ENCODE measurements at regions not wholly inside any gene's neighbourhood (a gene's known extent, or its start where the extent isn't known, plus 50 kb on each side); places are given as distances from the start of the nearest gene placed in this dataset.

- no peaks in the 10 kb centered on the region for H3K36me3 ChIP-seq (ENCODE audit: insufficient read depth, insufficient read length, low read length)
- TF ChIP-seq YY1 (IDR thresholded peaks at IDR 0.05; ENCODE audit: insufficient read depth, insufficient read length) (no peak), SUZ12 (IDR thresholded peaks at IDR 0.05; ENCODE audit: extremely low read depth, insufficient read depth, insufficient read length) (no peak), ZNF274 (IDR thresholded peaks at IDR 0.05; ENCODE audit: low read depth, low read length) (no peak)
- DNase-seq (ENCODE audit: low read depth, low spot score): no peak
- H3K4me3 ChIP-seq (ENCODE audit: insufficient read length, low read depth): no peak overlapping the region
- no peaks in the 10 kb centered on the region for H3K4me1 ChIP-seq (ENCODE audit: insufficient read depth, insufficient read length)
- no peak overlapping the region for H3K9ac ChIP-seq (ENCODE audit: insufficient read length, low read depth)
- H3K27me3 ChIP-seq (ENCODE audit: insufficient read depth, insufficient read length): no peaks in the 10 kb centered on the region
- no peaks in the 10 kb centered on the region for H3K9me3 ChIP-seq (ENCODE audit: insufficient read depth, low read length)
Measured at GRCh38 chr4:13928214-13928613, 300.7 kb upstream of the BOD1L1 start.

GRCh38 chr4:13930155-13930554, 302.6 kb upstream of the BOD1L1 start:
- Histone ChIP-seq H3K4me1 (ENCODE audit: insufficient read depth, insufficient read length) (no peaks in the 10 kb centered on the region), H3K9ac (ENCODE audit: insufficient read length, low read depth) (no peak overlapping the region), H3K36me3 (ENCODE audit: insufficient read depth, insufficient read length, low read length) (no peaks in the 10 kb centered on the region), H3K27me3 (ENCODE audit: insufficient read depth, insufficient read length) (no peaks in the 10 kb centered on the region), H3K4me3 (ENCODE audit: insufficient read length, low read depth) (no peak overlapping the region), H3K9me3 (ENCODE audit: insufficient read depth, low read length) (no peaks in the 10 kb centered on the region)
- no peak for TF ChIP-seq ZNF274 (IDR thresholded peaks at IDR 0.05; ENCODE audit: low read depth, low read length)
- TF ChIP-seq YY1 (IDR thresholded peaks at IDR 0.05; ENCODE audit: insufficient read depth, insufficient read length): no peak
- TF ChIP-seq SUZ12 (IDR thresholded peaks at IDR 0.05; ENCODE audit: extremely low read depth, insufficient read depth, insufficient read length): no peak
- DNase-seq (ENCODE audit: low read depth, low spot score): no peak

- no peak for DNase-seq (ENCODE audit: low read depth, low spot score)
- no peak overlapping the region for H3K9ac ChIP-seq (ENCODE audit: insufficient read length, low read depth)
- no peaks in the 10 kb centered on the region for H3K9me3 ChIP-seq (ENCODE audit: insufficient read depth, low read length)
- TF ChIP-seq ZNF274 (IDR thresholded peaks at IDR 0.05; ENCODE audit: low read depth, low read length) (no peak), YY1 (IDR thresholded peaks at IDR 0.05; ENCODE audit: insufficient read depth, insufficient read length) (no peak), SUZ12 (IDR thresholded peaks at IDR 0.05; ENCODE audit: extremely low read depth, insufficient read depth, insufficient read length) (no peak)
- H3K27me3 ChIP-seq (ENCODE audit: insufficient read depth, insufficient read length): no peaks in the 10 kb centered on the region
- H3K4me3 ChIP-seq (ENCODE audit: insufficient read length, low read depth): no peak overlapping the region
- no peaks in the 10 kb centered on the region for H3K4me1 ChIP-seq (ENCODE audit: insufficient read depth, insufficient read length)
- no peaks in the 10 kb centered on the region for H3K36me3 ChIP-seq (ENCODE audit: insufficient read depth, insufficient read length, low read length)
Measured at GRCh38 chr4:13933191-13933590, 305.7 kb upstream of the BOD1L1 start.

- no peak overlapping the region for H3K4me3 ChIP-seq (ENCODE audit: insufficient read length, low read depth)
- no peaks in the 10 kb centered on the region for H3K36me3 ChIP-seq (ENCODE audit: insufficient read depth, insufficient read length, low read length)
- no peaks in the 10 kb centered on the region for H3K4me1 ChIP-seq (ENCODE audit: insufficient read depth, insufficient read length)
- no peaks in the 10 kb centered on the region for H3K9me3 ChIP-seq (ENCODE audit: insufficient read depth, low read length)
- TF ChIP-seq YY1 (IDR thresholded peaks at IDR 0.05; ENCODE audit: insufficient read depth, insufficient read length) (no peak), SUZ12 (IDR thresholded peaks at IDR 0.05; ENCODE audit: extremely low read depth, insufficient read depth, insufficient read length) (no peak), ZNF274 (IDR thresholded peaks at IDR 0.05; ENCODE audit: low read depth, low read length) (no peak)
- no peak overlapping the region for H3K9ac ChIP-seq (ENCODE audit: insufficient read length, low read depth)
- no peaks in the 10 kb centered on the region for H3K27me3 ChIP-seq (ENCODE audit: insufficient read depth, insufficient read length)
- no peak for DNase-seq (ENCODE audit: low read depth, low spot score)
Measured at GRCh38 chr4:13938299-13938698, 310.8 kb upstream of the BOD1L1 start.

- no peaks in the 10 kb centered on the region for H3K4me1 ChIP-seq (ENCODE audit: insufficient read depth, insufficient read length)
- TF ChIP-seq ZNF274 (IDR thresholded peaks at IDR 0.05; ENCODE audit: low read depth, low read length) (no peak), YY1 (IDR thresholded peaks at IDR 0.05; ENCODE audit: insufficient read depth, insufficient read length) (no peak), SUZ12 (IDR thresholded peaks at IDR 0.05; ENCODE audit: extremely low read depth, insufficient read depth, insufficient read length) (no peak)
- no peak overlapping the region for H3K9ac ChIP-seq (ENCODE audit: insufficient read length, low read depth)
- no peak for DNase-seq (ENCODE audit: low read depth, low spot score)
- H3K27me3 ChIP-seq (ENCODE audit: insufficient read depth, insufficient read length): no peaks in the 10 kb centered on the region
- H3K4me3 ChIP-seq (ENCODE audit: insufficient read length, low read depth): no peak overlapping the region
- no peaks in the 10 kb centered on the region for H3K36me3 ChIP-seq (ENCODE audit: insufficient read depth, insufficient read length, low read length)
- no peaks in the 10 kb centered on the region for H3K9me3 ChIP-seq (ENCODE audit: insufficient read depth, low read length)
Measured at GRCh38 chr4:13940921-13941320, 313.4 kb upstream of the BOD1L1 start.

GRCh38 chr4:13942977-13943376, 315.5 kb upstream of the BOD1L1 start:
- no peaks in the 10 kb centered on the region for H3K27me3 ChIP-seq (ENCODE audit: insufficient read depth, insufficient read length)
- H3K4me1 ChIP-seq (ENCODE audit: insufficient read depth, insufficient read length): no peaks in the 10 kb centered on the region
- H3K4me3 ChIP-seq (ENCODE audit: insufficient read length, low read depth): no peak overlapping the region
- TF ChIP-seq SUZ12 (IDR thresholded peaks at IDR 0.05; ENCODE audit: extremely low read depth, insufficient read depth, insufficient read length) (no peak), ZNF274 (IDR thresholded peaks at IDR 0.05; ENCODE audit: low read depth, low read length) (no peak), YY1 (IDR thresholded peaks at IDR 0.05; ENCODE audit: insufficient read depth, insufficient read length) (no peak)
- H3K36me3 ChIP-seq (ENCODE audit: insufficient read depth, insufficient read length, low read length): no peaks in the 10 kb centered on the region
- no peak overlapping the region for H3K9ac ChIP-seq (ENCODE audit: insufficient read length, low read depth)
- H3K9me3 ChIP-seq (ENCODE audit: insufficient read depth, low read length): no peaks in the 10 kb centered on the region
- DNase-seq (ENCODE audit: low read depth, low spot score): no peak

GRCh38 chr4:13944095-13944511, 316.6 kb upstream of the BOD1L1 start:
- Histone ChIP-seq H3K9ac (ENCODE audit: insufficient read length, low read depth) (no peak overlapping the region), H3K4me3 (ENCODE audit: insufficient read length, low read depth) (no peak overlapping the region), H3K27me3 (ENCODE audit: insufficient read depth, insufficient read length) (no peaks in the 10 kb centered on the region), H3K36me3 (ENCODE audit: insufficient read depth, insufficient read length, low read length) (no peaks in the 10 kb centered on the region), H3K9me3 (ENCODE audit: insufficient read depth, low read length) (no peaks in the 10 kb centered on the region), H3K4me1 (ENCODE audit: insufficient read depth, insufficient read length) (no peaks in the 10 kb centered on the region)
- no peak for TF ChIP-seq ZNF274 (IDR thresholded peaks at IDR 0.05; ENCODE audit: low read depth, low read length)
- TF ChIP-seq YY1 (IDR thresholded peaks at IDR 0.05; ENCODE audit: insufficient read depth, insufficient read length): no peak
- TF ChIP-seq SUZ12 (IDR thresholded peaks at IDR 0.05; ENCODE audit: extremely low read depth, insufficient read depth, insufficient read length): no peak
- DNase-seq (ENCODE audit: low read depth, low spot score): no peak

All from NT2/D1 (cell line).